IMR-90 (cell line): ENCODE measurements at regions not wholly inside any gene's neighbourhood (a gene's known extent, or its start where the extent isn't known, plus 50 kb on each side); places are given as distances from the start of the nearest gene placed in this dataset.

Experiments
- ATAC-seq: fragments of 200-7000 bp; cut with Tn5 transposase; 2 replicates; pipeline ENCODE4 v1.9.1; 2020; ENCODE audit warnings: low read depth, mild to moderate bottlenecking, moderate library complexity
- BruUV-seq: library from RNA; stranded (reverse); fragments of 400-500 nt; replicated peaks from 2 replicates; lab custom pipeline; 2021; lab: Mats Ljungman, UMichigan
- CTCF ChIA-PET: fragments of 300-600 bp; formaldehyde crosslinking; extraction: SDS; loops from one replicate; lab custom pipeline; 2021; ENCODE audit warnings: antibody characterized with exemption; lab: Yijun Ruan, JAX
- POLR2A ChIA-PET: fragments of 300-600 bp; sonication (Branson Sonifier 250); formaldehyde crosslinking; loops from one replicate; lab custom pipeline; 2022; ENCODE audit warnings: antibody characterized with exemption; ENCODE audit not compliant: unreplicated experiment; lab: Charles Lee
- DNase-seq: peaks from one replicate; pipeline ENCODE4 v3.0.0; 2013
- H2AFZ ChIP-seq: replicated peaks from 2 replicates; pipeline ENCODE3; 2013; ENCODE audit warnings: low read length, mild to moderate bottlenecking; ENCODE audit not compliant: poor library complexity
- H2AK5ac ChIP-seq: 2 replicates; pipeline ENCODE4 v1.6.1; 2013; ENCODE audit warnings: low read depth, low read length, inconsistent platforms
- H2AK9ac ChIP-seq: replicated peaks from 2 replicates; pipeline ENCODE3; 2013; ENCODE audit warnings: mild to moderate bottlenecking, low read depth, low read length, moderate library complexity; ENCODE audit not compliant: poor library complexity
- H2BK120ac ChIP-seq: 2 replicates; pipeline ENCODE4 v1.6.1; 2013; ENCODE audit warnings: low read depth, low read length, inconsistent platforms
- H2BK15ac ChIP-seq: 3 replicates; pipeline ENCODE4 v1.6.1; 2013; ENCODE audit warnings: low read depth, low read length, inconsistent platforms
- H2BK20ac ChIP-seq: 2 replicates; pipeline ENCODE4 v1.6.1; 2013; ENCODE audit warnings: low read depth, mild to moderate bottlenecking, inconsistent platforms, low read length, moderate library complexity
- H2BK5ac ChIP-seq: 2 replicates; pipeline ENCODE4 v1.6.1; 2013; ENCODE audit warnings: mild to moderate bottlenecking, low read depth, low read length, inconsistent platforms; ENCODE audit not compliant: poor library complexity, severe bottlenecking
- H3K14ac ChIP-seq: replicated peaks from 2 replicates; pipeline ENCODE4 v1.6.1; 2013; ENCODE audit warnings: low read depth, low read length, inconsistent platforms
- H3K18ac ChIP-seq: 2 replicates; pipeline ENCODE4 v1.6.1; 2013; ENCODE audit warnings: low read depth, low read length, control low read depth
- H3K23ac ChIP-seq: 2 replicates; pipeline ENCODE4 v1.6.1; 2013; ENCODE audit warnings: low read depth, low read length, inconsistent platforms
- H3K27ac ChIP-seq: 2 replicates; pipeline ENCODE4 v1.5.1; 2013; ENCODE audit warnings: mild to moderate bottlenecking, control low read depth, low read length; ENCODE audit not compliant: insufficient read depth
- H3K27me3 ChIP-seq: 2 replicates; pipeline ENCODE4 v1.6.1; 2013; ENCODE audit warnings: low read length; ENCODE audit not compliant: control insufficient read depth, insufficient read depth
- H3K36me3 ChIP-seq: 2 replicates; pipeline ENCODE4 v1.6.1; 2013; ENCODE audit warnings: low read length, mixed read lengths; ENCODE audit not compliant: control insufficient read depth, insufficient read depth
- H3K4ac ChIP-seq: 2 replicates; pipeline ENCODE4 v1.6.1; 2013; ENCODE audit warnings: low read depth, low read length, inconsistent platforms
- H3K4me1 ChIP-seq: 2 replicates; pipeline ENCODE4 v1.6.1; 2013; ENCODE audit warnings: low read length, mixed read lengths; ENCODE audit not compliant: control insufficient read depth, insufficient read depth
- H3K4me2 ChIP-seq: 2 replicates; pipeline ENCODE4 v1.6.1; 2013; ENCODE audit warnings: low read depth, mild to moderate bottlenecking, control low read depth, low read length, moderate library complexity
- H3K4me3 ChIP-seq: 2 replicates; pipeline ENCODE4 v1.5.1; 2013; ENCODE audit warnings: low read depth, mild to moderate bottlenecking, control low read depth, low read length, moderate library complexity; ENCODE audit not compliant: insufficient read depth
- H3K56ac ChIP-seq: 2 replicates; pipeline ENCODE4 v1.6.1; 2013; ENCODE audit warnings: low read length, inconsistent platforms; ENCODE audit not compliant: insufficient read depth; ENCODE audit errors: extremely low read depth
- H3K79me1 ChIP-seq, 2 experiments: 2 replicates each; pipeline ENCODE4 v1.6.1; 2013; ENCODE audit warnings: low read length in 2 of 2, inconsistent platforms in 1 of 2, low read depth in 1 of 2
- H3K9ac ChIP-seq: 2 replicates; pipeline ENCODE4 v1.6.1; 2013; ENCODE audit warnings: low read depth, low read length, control low read depth
- H3K9me1 ChIP-seq: 2 replicates; pipeline ENCODE4 v1.6.1; 2013; ENCODE audit warnings: low read length, inconsistent platforms; ENCODE audit not compliant: insufficient read depth
- H3K9me3 ChIP-seq: 2 replicates; pipeline ENCODE4 v1.6.1; 2013; ENCODE audit warnings: low read length; ENCODE audit not compliant: control insufficient read depth, insufficient read depth
- H4K20me1 ChIP-seq: 2 replicates; pipeline ENCODE4 v1.6.1; 2013; ENCODE audit warnings: low read length, inconsistent platforms; ENCODE audit not compliant: insufficient read depth
- H4K5ac ChIP-seq: 2 replicates; pipeline ENCODE4 v1.6.1; 2013; ENCODE audit warnings: mild to moderate bottlenecking, low read depth, low read length, control low read depth
- H4K8ac ChIP-seq, 2 experiments: 2 replicates each; pipeline ENCODE4 v1.6.1; 2013; ENCODE audit warnings: low read depth in 2 of 2, low read length in 2 of 2, control low read depth in 1 of 2, inconsistent platforms in 1 of 2
- H4K91ac ChIP-seq: 2 replicates; pipeline ENCODE4 v1.6.1; 2013; ENCODE audit warnings: low read depth, low read length, inconsistent platforms; ENCODE audit not compliant: insufficient read depth
- BHLHE40 ChIP-seq: fragments of 150-350 bp; IDR thresholded peaks from 2 replicates; pipeline ENCODE4 v1.6.1; 2016; ENCODE audit warnings: mild to moderate bottlenecking, low read depth, low read length
- CEBPB ChIP-seq: IDR thresholded peaks from 2 replicates; pipeline ENCODE4 v1.6.1; 2012; ENCODE audit warnings: low read depth, low read length, improper control_type of control experiment
- CHD1 ChIP-seq: IDR thresholded peaks from 2 replicates; pipeline ENCODE4 v1.6.1; 2012; ENCODE audit warnings: low read depth, low read length, improper control_type of control experiment
- CTCF ChIP-seq: conservative IDR thresholded peaks from 2 replicates; pipeline ENCODE4 v1.5.1; 2012; ENCODE audit warnings: mild to moderate bottlenecking, low read depth, low read length, improper control_type of control experiment
- FOS ChIP-seq: fragments of 150-350 bp; IDR thresholded peaks from 2 replicates; pipeline ENCODE4 v1.6.1; 2016; ENCODE audit warnings: low read depth, low read length
- MAFK ChIP-seq: IDR thresholded peaks from 2 replicates; pipeline ENCODE4 v1.6.1; 2012; ENCODE audit warnings: low read depth, low read length, improper control_type of control experiment
- MAZ ChIP-seq: IDR thresholded peaks from 2 replicates; pipeline ENCODE4 v1.6.1; 2012; ENCODE audit warnings: low read depth, mild to moderate bottlenecking, low read length, improper control_type of control experiment, moderate library complexity, borderline replicate concordance
- MXI1 ChIP-seq: IDR thresholded peaks from 2 replicates; pipeline ENCODE4 v1.6.1; 2012; ENCODE audit warnings: low read depth, mild to moderate bottlenecking, low read length, moderate library complexity, borderline replicate concordance
- NFE2L2 ChIP-seq: fragments of 150-350 bp; IDR thresholded peaks from 2 replicates; pipeline ENCODE4 v1.6.1; 2016; ENCODE audit warnings: low read depth, mild to moderate bottlenecking, low read length
- POLR2A ChIP-seq: IDR thresholded peaks from 2 replicates; pipeline ENCODE4 v1.6.1; 2012; ENCODE audit warnings: mild to moderate bottlenecking, low read depth, low read length
- RAD21 ChIP-seq: IDR thresholded peaks from 2 replicates; pipeline ENCODE4 v1.6.1; 2012; ENCODE audit warnings: low read length, improper control_type of control experiment
- RCOR1 ChIP-seq: IDR thresholded peaks from 2 replicates; pipeline ENCODE4 v1.6.1; 2012; ENCODE audit warnings: mild to moderate bottlenecking, low read length, improper control_type of control experiment; ENCODE audit not compliant: insufficient replicate concordance
- RFX5 ChIP-seq: IDR thresholded peaks from 2 replicates; pipeline ENCODE4 v1.8.0; 2012; ENCODE audit warnings: low read depth, mild to moderate bottlenecking, low read length, moderate library complexity
- SMC3 ChIP-seq: fragments of 150-350 bp; IDR thresholded peaks from 2 replicates; pipeline ENCODE4 v1.6.1; 2016; ENCODE audit warnings: low read depth, mild to moderate bottlenecking, antibody characterized with exemption, low read length, moderate library complexity
- USF2 ChIP-seq: fragments of 150-350 bp; IDR thresholded peaks from 2 replicates; pipeline ENCODE4 v1.6.1; 2017; ENCODE audit warnings: mild to moderate bottlenecking, antibody characterized with exemption, low read length, low read depth
- WGBS, 2 experiments: methylation state at CpG; one replicate each; pipeline versions ENCODE4 v1.1.5 to v1.1.7; 2013; ENCODE audit warnings: missing lambda C conversion rate in 2 of 2; ENCODE audit not compliant: insufficient read length in 1 of 2; ENCODE audit errors: extremely low coverage in 2 of 2; 5-methylcytosine and 5-hydroxymethylcytosine counted together
- dilution Hi-C: fragments of 300-500 bp; cut with HindIII; formaldehyde crosslinking; loops from one replicate; pipeline ENCODE4 v1.14.3; 2018; ENCODE audit warnings: low sequenced_read_pairs; ENCODE audit not compliant: unreplicated experiment
- in situ Hi-C: fragments of 300-500 bp; cut with MboI; formaldehyde crosslinking; loops from 3 replicates; pipeline ENCODE4 v1.14.3; 2019; ENCODE audit warnings: low sequenced_read_pairs, inconsistent platforms, mixed read lengths
- intact Hi-C: fragments of 100-400 bp; cut with micrococcal nuclease; formaldehyde crosslinking; loops from 2 replicates; pipeline ENCODE4 v1.10.0; 2022

- DNase-seq, result no peak
Measured at GRCh38 chr4:159723341-159724048, 620.6 kb downstream of the RAPGEF2 start.

More at GRCh38 chr4:159723341-159724048, 620.6 kb downstream of the RAPGEF2 start:
- Histone ChIP-seq H3K79me1 (no peaks in the 10 kb centered on the region), H4K5ac (no peak overlapping the region), H4K20me1 (no peaks in the 10 kb centered on the region), H3K23ac (no peak overlapping the region), H3K9ac (no peak overlapping the region), H3K4me3 (no peak overlapping the region), H3K9me3 (peaks cover 16% of the 10 kb centered on the region), H2AK9ac (no peak overlapping the region), H4K8ac (no peak overlapping the region), H3K18ac (no peak overlapping the region), H3K4ac (no peak overlapping the region), H2BK20ac (no peak overlapping the region), H2BK120ac (no peak overlapping the region), H4K91ac (no peak overlapping the region), H3K4me1 (no peaks in the 10 kb centered on the region), H2BK15ac (no peak overlapping the region), H2BK5ac (no peak overlapping the region), H3K9me1 (no peaks in the 10 kb centered on the region), H3K36me3 (no peaks in the 10 kb centered on the region), H2AK5ac (no peak overlapping the region), H3K56ac (no peak overlapping the region), H3K27me3 (no peaks in the 10 kb centered on the region), H2AFZ (no peak overlapping the region), H3K27ac (no peak overlapping the region), H3K4me2 (no peak overlapping the region), H3K14ac (no peak overlapping the region)
- ChIA-PET CTCF (no interaction called here), POLR2A (no interaction called here)
- BruUV-seq, result no TSS peak
- TF ChIP-seq CEBPB, result no peak
- TF ChIP-seq RCOR1, result no peak
- TF ChIP-seq BHLHE40, result no peak
- TF ChIP-seq RFX5, result no peak
- TF ChIP-seq USF2, result no peak
- TF ChIP-seq MXI1, result no peak
- TF ChIP-seq MAZ, result no peak
- no peak for TF ChIP-seq CTCF
- no peak for TF ChIP-seq FOS
- no peak for TF ChIP-seq CHD1
- TF ChIP-seq SMC3, result no peak
- TF ChIP-seq NFE2L2, result no peak
- TF ChIP-seq RAD21, result no peak
- TF ChIP-seq MAFK, result no peak
- TF ChIP-seq POLR2A, result no peak
- intact Hi-C loops, result no loop called here
- no peak for ATAC-seq
- in situ Hi-C loops, result no loop called here
- dilution Hi-C loops, result no loop called here
- no CpG with 5 or more reads among the region's 8 CpGs for WGBS, 2 experiments
